WTC11 (cell line): ENCODE measurements at regions not wholly inside any gene's neighbourhood (a gene's known extent, or its start where the extent isn't known, plus 50 kb on each side); places are given as distances from the start of the nearest gene placed in this dataset.
"Not testable (repeated sequence)": the region's sequence is repeated elsewhere in the genome, so short reads cannot be mapped to it uniquely, and the experiment has no call there.

Experiments
- ATAC-seq: fragments of 200-7000 bp; cut with Tn5 transposase; 2 replicates; pipeline ENCODE4 v1.10.0; 2021; ENCODE audit warnings: mild to moderate bottlenecking, moderate library complexity
- CTCF ChIA-PET: fragments of 300-600 bp; sonication (Branson Sonifier 250); formaldehyde crosslinking; loops from one replicate; lab custom pipeline; 2021; ENCODE audit warnings: antibody characterized with exemption; lab: Charles Lee
- POLR2A ChIA-PET: fragments of 350-600 bp; sonication (Branson Sonifier 250); formaldehyde crosslinking; loops from one replicate; lab custom pipeline; 2021; ENCODE audit warnings: antibody characterized with exemption; lab: Charles Lee
- DNase-seq: peaks from one replicate; pipeline ENCODE4 v3.0.0; 2021; ENCODE audit warnings: low spot score
- H3K27ac Mint-ChIP-seq: 2 replicates; pipeline ENCODE4 v1.8.0; 2021; ENCODE audit warnings: mixed read lengths
- H3K27me3 Mint-ChIP-seq: 2 replicates; pipeline ENCODE4 v1.8.0; 2021; ENCODE audit warnings: low read depth, mild to moderate bottlenecking, moderate library complexity, mixed read lengths
- H3K36me3 Mint-ChIP-seq: 2 replicates; pipeline ENCODE4 v1.8.0; 2021; ENCODE audit warnings: mixed read lengths
- H3K4me1 Mint-ChIP-seq: 2 replicates; pipeline ENCODE4 v1.8.0; 2022; ENCODE audit warnings: mixed read lengths
- H3K4me3 Mint-ChIP-seq: 2 replicates; pipeline ENCODE4 v1.8.0; 2021; ENCODE audit warnings: mild to moderate bottlenecking, moderate library complexity, mixed read lengths
- H3K9me3 Mint-ChIP-seq: 2 replicates; pipeline ENCODE4 v1.8.0; 2021; ENCODE audit warnings: mixed read lengths
- AFF4 ChIP-seq: sonication (generic); formaldehyde crosslinking; IDR thresholded peaks from 2 replicates; pipeline ENCODE4 v1.8.1; 2023; ENCODE audit warnings: mild to moderate bottlenecking, missing genetic modification reagents, borderline replicate concordance
- ATF3 ChIP-seq: sonication (generic); formaldehyde crosslinking; conservative IDR thresholded peaks from 2 replicates; pipeline ENCODE4 v1.8.1; 2022; ENCODE audit warnings: mild to moderate bottlenecking, missing genetic modification reagents
- CBFB ChIP-seq: sonication (generic); formaldehyde crosslinking; IDR thresholded peaks from 2 replicates; pipeline ENCODE4 v1.8.1; 2022; ENCODE audit warnings: mild to moderate bottlenecking, low read depth, missing genetic modification reagents
- E2F4 ChIP-seq: sonication (generic); formaldehyde crosslinking; IDR thresholded peaks from 2 replicates; pipeline ENCODE4 v1.8.1; 2022; ENCODE audit warnings: low read depth, mild to moderate bottlenecking, moderate library complexity, missing genetic modification reagents, borderline replicate concordance
- FOXP4 ChIP-seq: sonication (generic); formaldehyde crosslinking; IDR thresholded peaks from 2 replicates; pipeline ENCODE4 v1.8.0; 2022; ENCODE audit warnings: mild to moderate bottlenecking, missing genetic modification reagents
- GABPB1 ChIP-seq: sonication (generic); formaldehyde crosslinking; IDR thresholded peaks from 2 replicates; pipeline ENCODE4 v1.8.1; 2023; ENCODE audit warnings: mild to moderate bottlenecking, missing genetic modification reagents
- KAT7 ChIP-seq: sonication (generic); formaldehyde crosslinking; IDR thresholded peaks from 2 replicates; pipeline ENCODE4 v1.8.1; 2023; ENCODE audit warnings: missing genetic modification reagents, mild to moderate bottlenecking, borderline replicate concordance
- MYBL2 ChIP-seq: sonication (generic); formaldehyde crosslinking; IDR thresholded peaks from 2 replicates; pipeline ENCODE4 v1.8.1; 2023; ENCODE audit warnings: mild to moderate bottlenecking, moderate library complexity, missing genetic modification reagents
- NFE2L1 ChIP-seq: sonication (generic); formaldehyde crosslinking; IDR thresholded peaks from 2 replicates; pipeline ENCODE4 v1.8.1; 2023; ENCODE audit warnings: missing genetic modification reagents
- NFYB ChIP-seq: sonication (generic); formaldehyde crosslinking; conservative IDR thresholded peaks from 2 replicates; pipeline ENCODE4 v1.8.0; 2022; ENCODE audit warnings: low read depth, missing genetic modification reagents
- NR3C1 ChIP-seq: sonication (generic); formaldehyde crosslinking; conservative IDR thresholded peaks from 2 replicates; pipeline ENCODE4 v1.8.1; 2023; ENCODE audit warnings: low read depth, mild to moderate bottlenecking, missing genetic modification reagents
- OVOL2 ChIP-seq: fragments of 250-450 bp; sonication (Bioruptor Pico); IDR thresholded peaks from 2 replicates; pipeline ENCODE4 v1.9.0; 2021; ENCODE audit warnings: mild to moderate bottlenecking, borderline replicate concordance
- RORB ChIP-seq: fragments of 250-450 bp; sonication (Bioruptor Pico); IDR thresholded peaks from 2 replicates; pipeline ENCODE4 v1.9.0; 2021; ENCODE audit warnings: mild to moderate bottlenecking
- SMAD3 ChIP-seq: sonication (generic); formaldehyde crosslinking; IDR thresholded peaks from 2 replicates; pipeline ENCODE4 v1.8.0; 2022; ENCODE audit warnings: missing genetic modification reagents, mild to moderate bottlenecking, borderline replicate concordance
- TCF7 ChIP-seq: sonication (generic); formaldehyde crosslinking; IDR thresholded peaks from 2 replicates; pipeline ENCODE4 v1.8.0; 2022; ENCODE audit warnings: mild to moderate bottlenecking, low read depth, missing genetic modification reagents, moderate library complexity
- TEAD1 ChIP-seq: sonication (generic); formaldehyde crosslinking; IDR thresholded peaks from 2 replicates; pipeline ENCODE4 v1.8.0; 2022; ENCODE audit warnings: mild to moderate bottlenecking, missing genetic modification reagents
- ZNF138 ChIP-seq: sonication (generic); formaldehyde crosslinking; conservative IDR thresholded peaks from 2 replicates; pipeline ENCODE4 v1.8.1; 2022; ENCODE audit warnings: mild to moderate bottlenecking, moderate library complexity, missing genetic modification reagents
- ZNF416 ChIP-seq: fragments of 250-450 bp; sonication (Bioruptor Pico); IDR thresholded peaks from 2 replicates; pipeline ENCODE4 v1.9.0; 2021; ENCODE audit warnings: mild to moderate bottlenecking, inconsistent platforms
- TF ChIP-seq, protein P1 (sequence below): fragments of 250-450 bp; sonication (Bioruptor Pico); IDR thresholded peaks from 2 replicates; pipeline ENCODE4 v2.1.2; 2022; ENCODE audit warnings: mild to moderate bottlenecking, moderate library complexity
- TF ChIP-seq, protein P2 (sequence below): sonication (generic); formaldehyde crosslinking; IDR thresholded peaks from 2 replicates; pipeline ENCODE4 v1.8.0; 2023; ENCODE audit warnings: mild to moderate bottlenecking, missing genetic modification reagents

- H3K4me3 Mint-ChIP-seq, result no peak overlapping the region
- no peak overlapping the region for H3K27ac Mint-ChIP-seq
- POLR2A ChIA-PET, result no interaction called here
Observed at GRCh38 chr6:9292975-9293374, 857.6 kb upstream of the SLC35B3 start.

GRCh38 chr6:9290342-9290741 lies 855.0 kb upstream of the SLC35B3 start:
- not testable (repeated sequence) for ATAC-seq

More at GRCh38 chr6:9292975-9293374, 857.6 kb upstream of the SLC35B3 start:
- peaks cover 10% of the 10 kb centered on the region; the same call in 1 of the 2 replicates for H3K36me3 Mint-ChIP-seq
- ATAC-seq, result no peak
- H3K27me3 Mint-ChIP-seq, result no peaks in the 10 kb centered on the region
- H3K9me3 Mint-ChIP-seq, result peaks cover 26% of the 10 kb centered on the region
- H3K4me1 Mint-ChIP-seq, result peaks cover 31% of the 10 kb centered on the region
- TF ChIP-seq TCF7 (CRISPR knock-in tag), result no peak
- no peak for TF ChIP-seq FOXP4 (CRISPR knock-in tag)
- TF ChIP-seq TEAD1 (CRISPR knock-in tag), result no peak
- TF ChIP-seq, protein P1, sequence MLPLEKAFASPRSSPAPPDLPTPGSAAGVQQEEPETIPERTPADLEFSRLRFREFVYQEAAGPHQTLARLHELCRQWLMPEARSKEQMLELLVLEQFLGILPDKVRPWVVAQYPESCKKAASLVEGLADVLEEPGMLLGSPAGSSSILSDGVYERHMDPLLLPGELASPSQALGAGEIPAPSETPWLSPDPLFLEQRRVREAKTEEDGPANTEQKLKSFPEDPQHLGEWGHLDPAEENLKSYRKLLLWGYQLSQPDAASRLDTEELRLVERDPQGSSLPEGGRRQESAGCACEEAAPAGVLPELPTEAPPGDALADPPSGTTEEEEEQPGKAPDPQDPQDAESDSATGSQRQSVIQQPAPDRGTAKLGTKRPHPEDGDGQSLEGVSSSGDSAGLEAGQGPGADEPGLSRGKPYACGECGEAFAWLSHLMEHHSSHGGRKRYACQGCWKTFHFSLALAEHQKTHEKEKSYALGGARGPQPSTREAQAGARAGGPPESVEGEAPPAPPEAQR, result no peak
- no peak for TF ChIP-seq NFYB (CRISPR knock-in tag)
- TF ChIP-seq, all 79 proteins: peak for 0
- no peak for DNase-seq
- CTCF ChIA-PET, result no interaction called here

DNA sequence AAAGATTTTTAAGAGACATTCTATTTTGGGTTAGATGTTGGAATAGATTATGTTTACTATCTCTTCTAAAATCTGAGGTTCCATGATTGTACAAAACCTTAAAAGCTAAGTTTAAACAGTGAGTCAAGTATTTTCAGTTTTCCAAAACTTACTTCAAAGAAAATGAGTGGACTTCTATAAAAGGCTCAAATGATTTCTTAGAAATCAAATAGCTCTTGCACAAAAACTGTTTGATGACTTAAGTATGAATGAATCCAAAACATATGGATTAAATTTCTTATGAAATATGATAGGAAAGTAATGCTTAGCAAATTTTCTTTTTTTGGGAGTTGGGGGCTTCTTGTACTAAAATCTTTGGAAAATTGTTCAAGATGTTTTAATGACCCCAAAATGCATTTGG lies 837.3 kb upstream of the SLC35B3 start:
- Mint-ChIP-seq H3K27me3 (no peaks in the 10 kb centered on the region), H3K27ac (no peak overlapping the region), H3K4me1 (no peaks in the 10 kb centered on the region)
- no peak for DNase-seq
- TF ChIP-seq MYBL2 (CRISPR knock-in tag), result no peak
- TF ChIP-seq AFF4 (CRISPR knock-in tag), result no peak
- no peak for TF ChIP-seq GABPB1 (CRISPR knock-in tag)
- no peak for TF ChIP-seq ZNF138
- TF ChIP-seq ATF3 (CRISPR knock-in tag), result no peak
- no peak for TF ChIP-seq RORB
- no peak for TF ChIP-seq SMAD3 (CRISPR knock-in tag)
- TF ChIP-seq OVOL2 (CRISPR knock-in tag), result no peak
- TF ChIP-seq KAT7 (CRISPR knock-in tag), result no peak
- TF ChIP-seq E2F4 (CRISPR knock-in tag), result no peak
- no peak for TF ChIP-seq ZNF416 (CRISPR knock-in tag)
- no peak for TF ChIP-seq NFE2L1 (CRISPR knock-in tag)
- no peak for TF ChIP-seq NR3C1 (CRISPR knock-in tag)
- no peak for TF ChIP-seq CBFB (CRISPR knock-in tag)
- TF ChIP-seq, protein P2, sequence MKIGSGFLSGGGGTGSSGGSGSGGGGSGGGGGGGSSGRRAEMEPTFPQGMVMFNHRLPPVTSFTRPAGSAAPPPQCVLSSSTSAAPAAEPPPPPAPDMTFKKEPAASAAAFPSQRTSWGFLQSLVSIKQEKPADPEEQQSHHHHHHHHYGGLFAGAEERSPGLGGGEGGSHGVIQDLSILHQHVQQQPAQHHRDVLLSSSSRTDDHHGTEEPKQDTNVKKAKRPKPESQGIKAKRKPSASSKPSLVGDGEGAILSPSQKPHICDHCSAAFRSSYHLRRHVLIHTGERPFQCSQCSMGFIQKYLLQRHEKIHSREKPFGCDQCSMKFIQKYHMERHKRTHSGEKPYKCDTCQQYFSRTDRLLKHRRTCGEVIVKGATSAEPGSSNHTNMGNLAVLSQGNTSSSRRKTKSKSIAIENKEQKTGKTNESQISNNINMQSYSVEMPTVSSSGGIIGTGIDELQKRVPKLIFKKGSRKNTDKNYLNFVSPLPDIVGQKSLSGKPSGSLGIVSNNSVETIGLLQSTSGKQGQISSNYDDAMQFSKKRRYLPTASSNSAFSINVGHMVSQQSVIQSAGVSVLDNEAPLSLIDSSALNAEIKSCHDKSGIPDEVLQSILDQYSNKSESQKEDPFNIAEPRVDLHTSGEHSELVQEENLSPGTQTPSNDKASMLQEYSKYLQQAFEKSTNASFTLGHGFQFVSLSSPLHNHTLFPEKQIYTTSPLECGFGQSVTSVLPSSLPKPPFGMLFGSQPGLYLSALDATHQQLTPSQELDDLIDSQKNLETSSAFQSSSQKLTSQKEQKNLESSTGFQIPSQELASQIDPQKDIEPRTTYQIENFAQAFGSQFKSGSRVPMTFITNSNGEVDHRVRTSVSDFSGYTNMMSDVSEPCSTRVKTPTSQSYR (CRISPR knock-in tag), result no peak
- TF ChIP-seq, all 79 proteins: peak for 0
- POLR2A ChIA-PET, result interaction anchor here (0.6 kb wide), 1 partner anchor 229 kb away, joined by 3 read pairs; no protein-coding TSS in a partner anchor
- CTCF ChIA-PET, result no interaction called here
- H3K4me3 Mint-ChIP-seq, result no peak overlapping the region
- peaks cover 13% of the 10 kb centered on the region for H3K9me3 Mint-ChIP-seq
- ATAC-seq, result no peak
- H3K36me3 Mint-ChIP-seq, result no peaks in the 10 kb centered on the region

More at GRCh38 chr6:9290342-9290741, 855.0 kb upstream of the SLC35B3 start:
- DNase-seq, H3K27ac Mint-ChIP-seq, CTCF ChIA-PET, H3K4me3 Mint-ChIP-seq, H3K27me3 Mint-ChIP-seq, POLR2A ChIA-PET: not testable (repeated sequence)
- peaks cover 24% of the 10 kb centered on the region for H3K9me3 Mint-ChIP-seq
- H3K36me3 Mint-ChIP-seq, result peaks cover 10% of the 10 kb centered on the region; the same call in 1 of the 2 replicates
- peaks cover 35% of the 10 kb centered on the region for H3K4me1 Mint-ChIP-seq
